Heart left ventricle (tissue), 13 donors: ENCODE measurements at regions not wholly inside any gene's neighbourhood (a gene's known extent, or its start where the extent isn't known, plus 50 kb on each side); places are given as distances from the start of the nearest gene placed in this dataset.

ENCODE experiments used
- CTCF ChIP-seq, 12 donors: fragments of 200-600 bp; sonication (generic) in 4 of 12; IDR thresholded peaks; one replicate each; pipeline versions ENCODE4 v1.5.0 to v1.8.0; 2018 to 2022; ENCODE audit warnings: antibody characterized with exemption in 12 of 12, mild to moderate bottlenecking in 5 of 12
- POLR2A ChIP-seq, 2 donors: fragments of 450-650 bp; IDR thresholded peaks; one replicate each; pipeline ENCODE4 v1.6.1; 2017; ENCODE audit warnings: antibody characterized with exemption in 2 of 2, mild to moderate bottlenecking in 2 of 2, moderate library complexity in 2 of 2
- donor health status: ischemic (EF 13 %, LVEDD 7.1; RV severe dilation, severe dysfunction).
- donor health status: DM: no; HTN: yes; CAD: no.
- donor health status: DM: no; HTN: no; CAD: no.
- donor health status: ischemic (EF 25% LVEDD 6.9; RV normal size, moderate dysfunction).
- donor health status: ischemic (EF 25% LVEDD 5.7; RV mildly dilated, moderate dysfunction).
- donor health status: ischemic (EF 35%, LVEDD 5.7; RV mildly dilated, moderate dysfunction).
- donor health status: nonischemic (EF 11% LVEDD 7.7; RV severe dilation, severe dysfunction).
- donor health status: DM: yes; HTN: yes; CAD: no.
- donor health status: PGD.
- donor health status: ischemic (EF 29% LVEDD 5.4; RV normal size, mild dysfunction).
- donor health status: nonischemic (EF 23%, LVEDD 6.1; RV moderate dilation, normal function).

GRCh38 chr17:63295288-63295687 lies 150.8 kb downstream of the CYB561 start:
- TF ChIP-seq CTCF (IDR thresholded peaks at IDR 0.05) (no peak), POLR2A (IDR thresholded peaks at IDR 0.05) (no peak)
